Pancreas (tissue), 10 donors: ENCODE measurements at regions not wholly inside any gene's neighbourhood (a gene's known extent, or its start where the extent isn't known, plus 50 kb on each side); places are given as distances from the start of the nearest gene placed in this dataset.
"Not testable (repeated sequence)": the region's sequence is repeated elsewhere in the genome, so short reads cannot be mapped to it uniquely, and the experiment has no call there.

Source experiments
- ATAC-seq, 4 donors: fragments of 200-7000 bp; cut with Tn5 transposase; one replicate each; pipeline versions ENCODE4 v1.8.0 to v1.9.1; 2020; ENCODE audit warnings: mild to moderate bottlenecking in 4 of 4, moderate library complexity in 4 of 4
- DNase-seq, 6 donors: peaks; one replicate each; pipeline ENCODE4 v3.0.0-alpha.2; 2020
- FAIRE-seq: peaks from 2 replicates; lab custom pipeline; 2012; peaks lifted over from hg19 to GRCh38; lab: Jason Lieb, UNC
- H3K27ac ChIP-seq, 4 donors: fragments of 200-600 bp; sonication (generic); 1 replicate in 3 of 4; 2 replicates in 1 of 4; pipeline versions ENCODE4 v1.5.0 to v1.8.0; 2020
- H3K27me3 ChIP-seq, 4 donors: fragments of 200-600 bp; one replicate each; pipeline ENCODE4 v1.8.0; 2021
- H3K36me3 ChIP-seq, 3 donors: fragments of 200-600 bp; sonication (generic) in 1 of 3; one replicate each; pipeline versions ENCODE4 v1.5.0 to v1.8.0; 2020 to 2021
- H3K4me1 ChIP-seq, 3 donors: fragments of 200-600 bp; one replicate each; pipeline ENCODE4 v1.8.0; 2021
- H3K4me3 ChIP-seq, 4 donors: fragments of 200-600 bp; sonication (generic) in 2 of 4; one replicate each; pipeline versions ENCODE4 v1.5.0 to v1.8.0; 2020 to 2021
- H3K9me3 ChIP-seq, 4 donors: fragments of 200-600 bp; one replicate each; pipeline ENCODE4 v1.8.0; 2021
- CTCF ChIP-seq, 4 donors: fragments of 200-600 bp; sonication (generic) in 3 of 4; IDR thresholded peaks; one replicate each; pipeline versions ENCODE4 v1.5.0 to v1.8.0; 2021; ENCODE audit warnings: antibody characterized with exemption in 4 of 4
- WGBS, 2 donors: extraction: QIAGEN DNeasy Blood & Tissue Kit; methylation state at CpG; one replicate each; pipeline ENCODE4 v1.1.7; 2013; 5-methylcytosine and 5-hydroxymethylcytosine counted together
- intact Hi-C, 3 donors: fragments of 100-400 bp; cut with DNase I; formaldehyde crosslinking; loops; one replicate each; pipeline versions ENCODE4 v1.11.1 to v1.14.2; 2022
- donor health status: healthy with polysubstance abuse.
- donor health status: DM: no; HTN: no; CAD: no; lungs with moderate emphysema.
- donor health status: DM: no; HTN: no; CAD: no.
- donor health status: control.
- donor health status: control.
- donor health status: Bipolar disorder and iron deficiency.
- donor health status: DM: yes; HTN: yes; CAD: no.
- donor health status: DM: no; HTN: no; CAD: no.
- donor health status: DM: no; HTN: no; CAD: no.
- donor health status: DM: yes; HTN: yes; CAD: no.

DNA sequence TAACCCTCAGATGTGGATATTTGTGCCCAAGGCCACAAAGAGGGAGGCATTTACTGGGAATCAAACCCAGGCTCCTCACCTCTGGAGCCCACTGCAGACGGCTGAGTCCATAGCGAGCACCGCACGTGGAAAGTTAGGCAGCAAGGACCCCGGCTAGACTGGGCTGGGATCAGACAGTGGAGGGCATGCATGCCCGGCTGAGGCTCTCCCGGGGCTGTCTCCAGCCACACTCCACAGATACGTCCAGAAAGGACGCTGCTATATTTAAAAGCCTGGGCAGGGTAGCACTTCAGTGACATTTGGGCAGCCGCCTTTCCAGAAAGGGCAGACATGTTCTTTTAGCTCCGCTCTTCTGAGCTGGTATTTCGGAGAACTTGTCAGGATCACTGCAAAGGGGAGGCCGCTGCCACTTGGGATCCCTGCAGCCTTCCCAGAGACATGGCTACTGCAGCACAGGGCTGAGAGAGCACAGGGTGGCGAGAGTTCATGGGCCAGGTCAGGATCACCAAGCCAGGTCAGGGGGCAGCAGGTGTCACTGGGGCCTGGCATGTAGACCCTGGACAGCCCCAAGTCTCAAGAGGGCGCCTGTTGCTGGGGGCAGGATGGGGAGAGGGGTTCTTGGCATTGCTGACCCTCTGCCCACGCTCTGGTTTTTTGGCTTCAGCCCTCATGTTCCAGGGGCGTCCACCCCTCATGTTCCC, 121.7 kb downstream of the PHETA1 start:
- FAIRE-seq, result no peak
- intact Hi-C loops, result no loop called here
- H3K4me1 ChIP-seq, result no peaks in the 10 kb centered on the region
- 76 to 86% methylated on average over 17 of the region's 17 CpGs for WGBS, 2 donors
- H3K4me3 ChIP-seq, result no peak overlapping the region
- H3K27ac ChIP-seq, result no peak overlapping the region
- no peak for ATAC-seq
- H3K36me3 ChIP-seq, result no peaks in the 10 kb centered on the region
- TF ChIP-seq CTCF (IDR thresholded peaks at IDR 0.05), result no peak
- no peaks in the 10 kb centered on the region for H3K9me3 ChIP-seq
- DNase-seq, result no peak
- H3K27me3 ChIP-seq, result no peaks in the 10 kb centered on the region

DNA sequence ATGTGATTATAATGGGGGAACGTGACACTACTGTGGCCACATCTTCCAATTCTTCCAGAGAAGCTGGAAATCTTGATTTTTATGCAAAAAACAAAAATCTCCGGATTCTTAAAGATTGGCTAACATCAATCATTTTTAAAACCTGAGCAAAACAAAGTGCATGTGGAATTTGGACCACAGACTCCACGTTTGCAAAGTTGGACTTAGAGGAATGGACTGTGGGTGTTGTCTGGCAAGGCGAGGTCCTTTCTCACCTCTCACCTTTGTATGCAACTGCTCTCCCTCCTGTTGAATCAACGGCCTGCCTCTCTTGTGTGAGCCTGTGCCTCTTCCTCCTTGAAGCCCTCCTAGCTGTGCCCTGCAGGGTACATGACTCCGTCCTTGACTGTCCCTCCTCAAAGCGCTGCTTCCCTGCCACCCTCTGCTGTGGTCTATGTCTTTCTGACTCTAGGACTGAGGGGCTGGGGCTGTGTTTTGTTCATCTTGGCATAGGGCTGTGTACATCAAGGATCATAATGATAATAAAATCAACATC, 122.4 kb downstream of the PHETA1 start:
- WGBS, 2 donors, result 69 to 73% methylated on average over 7 of the region's 7 CpGs
- Histone ChIP-seq H3K27ac (no peak overlapping the region), H3K9me3 (no peaks in the 10 kb centered on the region), H3K36me3 (no peaks in the 10 kb centered on the region), H3K27me3 (no peaks in the 10 kb centered on the region), H3K4me3 (no peak overlapping the region), H3K4me1 (no peaks in the 10 kb centered on the region)
- intact Hi-C loops, result no loop called here
- DNase-seq (no peak), FAIRE-seq (no peak), ATAC-seq (no peak)
- TF ChIP-seq CTCF (IDR thresholded peaks at IDR 0.05), result no peak

DNA sequence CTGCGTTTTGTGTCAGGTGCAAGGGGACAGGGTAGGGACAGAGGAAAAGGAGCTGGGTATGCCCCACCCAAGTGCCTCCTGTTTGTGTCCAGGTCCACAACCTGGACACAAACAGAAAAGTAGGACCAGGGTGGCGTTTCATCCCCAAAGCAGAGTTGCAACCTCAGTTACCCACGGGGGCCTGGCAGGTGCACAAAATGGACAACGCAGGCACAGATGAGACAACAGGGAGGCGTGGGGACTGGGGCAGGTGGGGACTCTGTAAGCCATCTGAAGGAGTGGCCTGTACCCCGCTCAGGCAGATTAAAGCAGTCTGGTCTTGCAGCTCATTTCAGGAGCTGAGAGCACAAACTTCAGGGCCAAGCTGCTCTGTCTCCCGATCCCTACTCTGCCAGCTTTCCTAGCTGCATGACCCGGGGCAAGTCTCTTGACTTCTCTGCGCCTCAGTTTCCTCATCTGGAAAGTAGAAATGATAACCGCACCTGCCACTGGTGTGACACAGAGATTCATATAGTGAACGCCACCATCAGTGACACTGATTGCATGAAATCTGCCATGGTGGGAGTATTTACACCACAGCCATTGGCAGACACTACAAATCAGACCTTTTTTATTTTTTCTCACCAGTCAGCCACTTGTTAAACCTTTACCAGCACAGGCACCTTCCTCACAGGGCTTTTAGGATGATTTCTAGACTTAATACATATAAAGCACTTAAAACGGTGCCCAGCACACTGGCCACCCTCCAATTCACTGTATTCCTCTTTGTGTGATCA, 123.0 kb downstream of the PHETA1 start:
- Histone ChIP-seq H3K27me3 (no peaks in the 10 kb centered on the region), H3K27ac (no peak overlapping the region), H3K9me3 (no peaks in the 10 kb centered on the region), H3K36me3 (no peaks in the 10 kb centered on the region), H3K4me1 (no peaks in the 10 kb centered on the region), H3K4me3 (no peak overlapping the region)
- no peak for DNase-seq
- no peak for FAIRE-seq
- WGBS, 2 donors, result 75 to 85% methylated on average over 12 of the region's 12 CpGs
- no peak for TF ChIP-seq CTCF (IDR thresholded peaks at IDR 0.05)
- no peak for ATAC-seq
- intact Hi-C loops, result no loop called here

DNA sequence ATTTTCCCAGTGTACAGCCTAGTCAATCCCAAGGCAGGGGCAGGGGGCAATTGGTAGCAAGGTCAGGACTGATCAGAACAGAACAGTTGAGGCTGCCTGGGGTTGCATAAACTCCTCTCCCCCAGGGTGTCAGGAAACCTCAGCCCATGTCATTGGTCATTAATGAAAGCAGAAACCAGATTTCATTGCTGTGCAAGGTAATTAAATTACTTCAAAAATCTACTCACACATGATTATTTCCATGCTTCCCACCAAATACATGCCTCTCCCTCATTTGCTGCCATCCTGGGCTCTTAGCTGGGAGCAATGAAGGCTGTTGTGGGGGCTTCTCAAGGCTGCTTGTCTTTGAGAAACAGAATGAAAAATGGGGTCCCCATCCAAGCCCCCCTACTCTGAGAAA, 124.2 kb downstream of the PHETA1 start:
- FAIRE-seq, result no peak
- H3K4me3 ChIP-seq, result no peak overlapping the region
- H3K27me3 ChIP-seq, result no peaks in the 10 kb centered on the region
- TF ChIP-seq CTCF (IDR thresholded peaks at IDR 0.05), result no peak
- no peaks in the 10 kb centered on the region for H3K36me3 ChIP-seq
- no peaks in the 10 kb centered on the region for H3K4me1 ChIP-seq
- intact Hi-C loops, result no loop called here
- DNase-seq, result no peak
- no peaks in the 10 kb centered on the region for H3K9me3 ChIP-seq
- ATAC-seq, result no peak
- no peak overlapping the region for H3K27ac ChIP-seq

DNA sequence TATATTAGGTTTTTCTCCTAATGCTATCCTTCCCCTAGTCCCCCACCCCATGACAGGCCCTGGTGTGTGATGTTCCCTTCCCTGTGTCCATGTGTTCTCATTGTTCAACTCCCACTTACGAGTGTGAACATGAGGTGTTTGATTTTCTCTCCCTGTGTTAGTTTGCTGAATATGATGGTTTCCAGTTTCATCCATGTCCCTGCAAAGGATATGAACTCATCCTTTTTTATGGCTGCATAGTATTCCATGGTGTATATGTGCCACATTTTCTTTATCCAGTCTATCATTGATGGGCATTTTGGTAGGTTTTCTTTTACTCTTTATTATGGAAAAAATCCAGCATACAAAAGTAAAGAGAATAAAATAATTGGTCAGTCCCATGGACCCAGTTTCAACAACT, 126.1 kb downstream of the PHETA1 start:
- FAIRE-seq, H3K9me3 ChIP-seq, ATAC-seq, H3K27me3 ChIP-seq, DNase-seq, H3K36me3 ChIP-seq, H3K4me3 ChIP-seq, H3K4me1 ChIP-seq, H3K27ac ChIP-seq, intact Hi-C loops: not testable (repeated sequence)
- WGBS, 2 donors, result 83 to 84% methylated on average over 1 of the region's 1 CpG
